Choroid plexus epithelial cell (primary cell): ENCODE measurements at regions not wholly inside any gene's neighbourhood (a gene's known extent, or its start where the extent isn't known, plus 50 kb on each side); places are given as distances from the start of the nearest gene placed in this dataset.
A peak's percentile ranks its signal among the peaks of the same experiment; 100 is the strongest.

Source experiments
- DNase-seq: peaks from one replicate; pipeline ENCODE4 v3.0.0-alpha.2; 2010; ENCODE audit warnings: low read depth
- H3K4me3 ChIP-seq: 2 replicates; pipeline ENCODE4 v1.5.1; 2011; ENCODE audit warnings: low read depth, mild to moderate bottlenecking, control low read depth, low read length, moderate library complexity
- CTCF ChIP-seq: conservative IDR thresholded peaks from 2 replicates; pipeline ENCODE4 v1.5.1; 2011; ENCODE audit warnings: low read depth, mild to moderate bottlenecking, control low read depth, inconsistent platforms, low read length, moderate library complexity

GRCh38 chr2:212713681-212714080 lies 175.1 kb upstream of the ERBB4 start:
- no peak overlapping the region for H3K4me3 ChIP-seq
- no peak for DNase-seq
- TF ChIP-seq CTCF: no peak

- peak; percentile 12 for DNase-seq
- H3K4me3 ChIP-seq: no peak overlapping the region
- TF ChIP-seq CTCF: no peak
These were observed 174.4 kb upstream of the ERBB4 start for GRCh38 chr2:212712991-212713390.

DNA sequence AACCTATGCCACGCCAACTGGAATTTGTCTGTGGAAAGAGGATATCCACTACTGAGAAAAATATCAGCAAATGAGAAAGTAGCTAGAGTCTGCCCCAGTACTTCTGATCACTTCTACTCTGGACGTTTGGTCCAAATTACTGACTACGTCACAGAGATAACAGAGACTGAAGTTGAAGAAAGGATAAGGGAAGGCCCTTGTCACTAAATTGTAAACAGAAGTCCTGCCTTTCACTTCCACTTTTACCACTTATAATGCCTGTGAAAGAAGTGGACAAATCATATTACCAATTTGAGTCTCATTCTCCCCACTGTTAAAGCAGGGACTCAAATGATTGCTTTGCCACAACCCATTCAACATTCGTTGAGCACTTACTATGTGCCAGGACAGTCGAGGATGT lies 173.9 kb upstream of the ERBB4 start:
- no peak overlapping the region for H3K4me3 ChIP-seq
- no peak for DNase-seq
- TF ChIP-seq CTCF: no peak

DNA sequence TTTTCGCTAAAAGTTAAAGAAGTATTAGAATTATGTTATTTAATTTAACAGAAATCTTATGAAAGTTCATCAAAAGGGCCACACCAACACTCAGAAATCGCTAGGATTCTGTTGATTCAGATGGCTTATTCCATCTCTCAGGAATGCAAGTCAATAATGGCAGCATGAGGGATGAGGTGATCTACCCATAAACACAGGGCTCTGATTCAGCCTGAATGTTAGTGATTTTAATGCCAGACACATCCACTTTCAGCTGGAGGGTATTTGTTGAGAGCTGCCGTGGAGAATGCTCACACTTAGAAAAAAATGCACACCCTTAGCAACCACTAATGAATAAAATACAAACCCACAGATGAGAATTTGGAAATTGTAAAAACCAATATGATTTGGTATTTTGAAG lies 173.3 kb upstream of the ERBB4 start:
- DNase-seq: peak; percentile 45
- H3K4me3 ChIP-seq: no peak overlapping the region
- TF ChIP-seq CTCF: no peak

- TF ChIP-seq CTCF: no peak
- no peak overlapping the region for H3K4me3 ChIP-seq
- DNase-seq: no peak
These were observed 170.7 kb upstream of the ERBB4 start for GRCh38 chr2:212709280-212709679.

DNA sequence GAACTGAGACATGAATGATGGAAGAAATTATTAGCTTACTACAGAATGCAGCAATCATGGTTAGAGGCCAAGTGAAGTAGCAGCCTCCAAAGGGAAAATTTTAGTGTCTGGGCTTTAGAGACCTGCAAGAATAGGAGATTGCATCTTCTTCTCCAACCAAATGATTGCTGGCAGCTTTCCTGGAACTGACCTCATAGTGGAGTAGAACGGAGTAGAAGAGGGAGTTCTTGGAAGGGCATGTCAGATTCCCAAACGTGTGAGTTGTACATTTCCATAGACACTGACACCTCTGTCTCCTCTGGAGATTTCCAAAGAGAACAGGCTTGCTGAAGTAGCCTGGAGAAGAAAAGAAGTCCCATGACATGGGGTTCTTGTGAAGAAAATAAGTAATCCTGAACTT lies 169.8 kb upstream of the ERBB4 start:
- no peak for TF ChIP-seq CTCF
- no peak overlapping the region for H3K4me3 ChIP-seq
- no peak for DNase-seq

GRCh38 chr2:212695426-212695825 lies 156.8 kb upstream of the ERBB4 start:
- no peak for DNase-seq
- no peak overlapping the region for H3K4me3 ChIP-seq
- TF ChIP-seq CTCF: no peak
